Stimulated activated CD8-positive, alpha-beta memory T cell treated with anti-CD3 and anti-CD28 coated beads, Interleukin-15, amount 100 ng/mL, for 1 hour (primary cell): ENCODE measurements at regions not wholly inside any gene's neighbourhood (a gene's known extent, or its start where the extent isn't known, plus 50 kb on each side); places are given as distances from the start of the nearest gene placed in this dataset.
"Not testable (repeated sequence)": the region's sequence is repeated elsewhere in the genome, so short reads cannot be mapped to it uniquely, and the experiment has no call there.

Experiments
- DNase-seq: peaks from one replicate; pipeline ENCODE4 v3.0.0-alpha.2; 2020; ENCODE audit warnings: low read depth

- DNase-seq = not testable (repeated sequence)
Observed at GRCh38 chr2:7641272-7641671, 724.1 kb downstream of the RNF144A start.

- no peak for DNase-seq
Observed at GRCh38 chr2:7646024-7646423, 728.8 kb downstream of the RNF144A start.

- DNase-seq = no peak
Observed at GRCh38 chr2:7646661-7647060, 729.4 kb downstream of the RNF144A start.

GRCh38 chr2:7648221-7648795 is 731.1 kb downstream of the RNF144A start:
- no peak for DNase-seq

- no peak for DNase-seq
Observed at GRCh38 chr2:7649461-7650228, 732.4 kb downstream of the RNF144A start.

- DNase-seq = no peak
Observed at GRCh38 chr2:7653617-7654016, 736.4 kb downstream of the RNF144A start.

- DNase-seq = no peak
Observed at GRCh38 chr2:7655629-7656028, 738.4 kb downstream of the RNF144A start.

- not testable (repeated sequence) for DNase-seq
Observed at GRCh38 chr2:7657526-7657925, 740.3 kb downstream of the RNF144A start.

- DNase-seq = no peak
Observed at GRCh38 chr2:7658486-7658885, 741.3 kb downstream of the RNF144A start.

- no peak for DNase-seq
Observed at GRCh38 chr2:7660816-7661215, 743.6 kb downstream of the RNF144A start.

- DNase-seq = no peak
Observed at GRCh38 chr2:7661502-7661901, 744.3 kb downstream of the RNF144A start.

GRCh38 chr2:7665880-7666279 is 748.7 kb downstream of the RNF144A start:
- DNase-seq = no peak

- DNase-seq = no peak
Observed at GRCh38 chr2:7666596-7667259, 749.5 kb downstream of the RNF144A start.

- DNase-seq = no peak
Observed at GRCh38 chr2:7667260-7667757, 750.1 kb downstream of the RNF144A start.

GRCh38 chr2:7670905-7671641 is 753.9 kb downstream of the RNF144A start:
- DNase-seq = no peak

GRCh38 chr2:7672027-7672684 is 754.9 kb downstream of the RNF144A start:
- DNase-seq = peak; percentile 11

GRCh38 chr2:7672685-7673071 is 755.5 kb downstream of the RNF144A start:
- DNase-seq = no peak

GRCh38 chr2:7673101-7673500 is 755.9 kb downstream of the RNF144A start:
- no peak for DNase-seq

GRCh38 chr2:7673853-7674252 is 756.6 kb downstream of the RNF144A start:
- no peak for DNase-seq

- DNase-seq = no peak
Observed at GRCh38 chr2:7674606-7675005, 757.4 kb downstream of the RNF144A start.

GRCh38 chr2:7676714-7677113 is 759.5 kb downstream of the RNF144A start:
- no peak for DNase-seq
